Kasumi-1 (cell line): ENCODE measurements at regions not wholly inside any gene's neighbourhood (a gene's known extent, or its start where the extent isn't known, plus 50 kb on each side); places are given as distances from the start of the nearest gene placed in this dataset.
"Not testable (repeated sequence)": the region's sequence is repeated elsewhere in the genome, so short reads cannot be mapped to it uniquely, and the experiment has no call there.

Experiments
- DNase-seq, 2 experiments: peaks; one replicate each; lab custom pipeline; 2025; lab: John Stamatoyannopoulos, UW

DNA sequence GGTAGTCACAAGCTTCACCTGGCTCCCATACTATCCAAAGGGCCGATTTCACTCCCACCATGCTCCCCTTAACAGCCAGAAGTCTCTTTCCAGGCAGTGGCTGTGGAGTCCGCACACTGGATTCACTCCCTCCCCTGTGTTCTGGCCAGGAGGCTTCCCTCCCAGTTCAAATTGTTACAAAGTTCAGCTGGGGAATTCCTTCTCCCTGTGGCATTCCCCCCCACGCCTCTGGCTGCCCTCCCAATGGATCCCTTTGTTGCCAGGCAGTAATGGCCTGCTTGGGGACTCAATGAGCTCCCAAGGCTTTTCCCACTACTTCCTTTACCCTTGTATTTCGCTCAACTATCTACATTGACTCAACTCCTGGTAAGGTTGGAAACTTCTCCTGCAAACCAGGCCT lies 1921.4 kb upstream of the PCDH20 start:
- DNase-seq = no peak

DNA sequence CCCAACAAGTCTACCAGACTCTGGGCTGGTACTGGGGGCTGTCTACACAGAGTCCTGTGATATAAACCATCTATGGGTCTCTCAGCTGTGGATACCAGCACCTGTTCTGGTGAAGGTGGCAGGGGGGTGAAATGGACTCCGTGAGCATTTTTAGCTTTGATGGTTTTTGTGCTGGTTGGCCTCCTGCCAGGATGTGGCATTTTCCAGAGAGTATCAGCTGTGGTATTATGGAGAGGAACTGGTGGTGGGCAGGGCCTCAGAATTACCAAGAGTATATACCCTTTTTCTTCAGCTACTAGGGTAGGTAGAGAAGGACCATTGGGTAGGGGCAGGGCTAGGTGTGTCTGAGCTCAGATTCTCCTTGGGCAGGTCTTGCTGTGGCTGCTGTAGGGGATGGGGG lies 1920.9 kb upstream of the PCDH20 start:
- DNase-seq = no peak

DNA sequence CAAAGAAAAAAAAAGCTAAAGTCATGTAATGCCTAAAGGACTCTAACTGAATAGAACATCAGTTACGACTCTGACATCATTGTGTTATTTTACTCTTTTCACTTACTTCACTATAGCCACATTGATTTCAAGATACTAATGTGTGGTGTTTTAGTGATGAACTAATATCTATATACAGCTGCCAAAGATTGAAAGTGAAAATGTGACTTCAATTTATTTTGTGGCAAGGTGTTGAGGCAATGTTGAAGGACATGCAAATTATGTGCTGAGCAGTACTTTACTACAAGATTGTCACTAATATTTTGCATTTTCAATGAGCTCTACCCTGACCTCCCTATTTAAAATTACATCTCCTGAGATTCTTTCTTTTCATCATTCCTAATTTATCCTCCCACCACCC lies 1911.9 kb upstream of the PCDH20 start:
- no peak for DNase-seq

DNA sequence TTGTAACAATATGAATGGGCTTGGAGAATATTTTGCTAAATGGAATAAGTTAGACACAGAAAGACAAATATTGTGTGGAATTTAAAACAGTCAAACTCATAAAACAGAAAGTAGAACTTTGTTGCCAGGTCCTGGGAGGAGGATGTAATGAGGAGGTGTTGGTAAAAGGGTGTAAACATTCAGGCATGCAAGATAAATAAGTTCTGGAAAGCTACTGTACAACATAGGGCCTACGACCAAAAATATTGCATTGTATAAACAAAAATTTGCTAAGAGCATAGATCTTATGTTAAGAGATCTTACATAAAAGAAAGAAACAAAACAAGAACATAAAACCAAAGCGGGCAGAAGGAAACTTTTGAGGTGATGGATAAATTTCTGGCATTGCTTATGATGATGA lies 1907.8 kb upstream of the PCDH20 start:
- no peak for DNase-seq

DNA sequence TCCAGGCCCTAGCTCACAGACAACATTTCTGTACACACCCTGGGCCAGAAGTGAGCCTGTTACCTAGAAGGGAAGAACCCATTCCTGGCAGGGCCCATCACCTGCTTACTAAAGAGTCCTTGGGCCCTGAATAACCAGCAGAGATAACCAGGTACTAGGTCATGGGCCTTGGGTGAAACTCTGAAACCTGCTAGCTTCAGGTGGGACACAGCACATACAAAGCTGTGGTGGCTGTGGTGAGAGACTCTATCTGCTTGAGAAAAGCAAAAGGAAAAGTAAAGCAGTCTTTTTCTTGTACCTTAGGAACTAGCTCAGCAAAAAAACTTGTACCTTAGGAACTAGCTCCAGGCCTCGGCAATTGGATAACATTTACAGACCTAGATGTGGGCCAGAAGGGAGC lies 1895.9 kb upstream of the PCDH20 start:
- DNase-seq = no peak

DNA sequence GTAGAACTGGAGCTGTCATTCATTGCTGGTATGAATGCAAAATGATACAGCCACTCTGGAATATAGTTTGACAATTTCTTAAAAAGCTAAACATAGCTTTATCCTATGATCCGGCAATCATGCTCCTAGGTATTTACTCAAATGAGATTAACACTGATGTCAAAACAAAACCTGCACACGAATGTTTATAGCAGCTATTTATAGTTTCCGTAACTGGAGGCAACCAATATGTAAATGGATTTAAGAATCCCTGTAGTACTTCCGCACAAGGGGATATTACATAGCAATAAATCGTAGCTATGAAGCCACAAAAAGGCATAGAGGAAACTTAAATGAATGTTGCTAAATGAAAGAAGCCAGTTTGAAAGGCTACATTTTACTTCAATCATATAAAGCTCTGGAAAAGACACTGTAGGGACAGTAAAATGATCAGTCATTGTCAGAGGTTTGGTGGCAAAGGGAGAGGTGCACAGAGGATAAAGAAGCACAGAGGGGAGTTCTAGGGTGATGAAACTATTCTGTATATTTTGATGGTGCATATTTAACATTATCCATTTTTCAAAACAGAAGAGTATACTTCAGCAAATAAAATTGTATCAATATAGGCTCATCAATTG lies 1893.0 kb upstream of the PCDH20 start:
- DNase-seq = no peak

DNA sequence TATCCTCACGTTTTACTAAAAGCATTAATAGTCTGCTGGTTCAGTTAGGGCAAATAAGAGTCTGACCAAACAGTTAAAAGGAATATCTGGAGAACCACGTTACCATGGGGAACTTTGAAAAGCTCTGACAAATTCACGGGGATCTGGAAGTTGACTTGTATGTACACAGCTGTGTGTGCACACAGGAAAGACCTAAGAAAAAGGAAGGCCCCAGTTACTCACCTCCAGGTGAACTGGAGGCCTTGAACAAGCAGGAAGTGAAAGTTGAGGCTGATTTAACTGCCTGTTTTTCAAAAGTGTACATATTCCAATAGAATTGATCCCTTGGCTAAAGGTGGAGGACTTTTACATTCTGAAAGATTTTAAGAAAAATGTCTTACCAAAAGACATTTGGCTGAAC lies 1891.6 kb upstream of the PCDH20 start:
- peak; percentile 17 to 24 for DNase-seq

DNA sequence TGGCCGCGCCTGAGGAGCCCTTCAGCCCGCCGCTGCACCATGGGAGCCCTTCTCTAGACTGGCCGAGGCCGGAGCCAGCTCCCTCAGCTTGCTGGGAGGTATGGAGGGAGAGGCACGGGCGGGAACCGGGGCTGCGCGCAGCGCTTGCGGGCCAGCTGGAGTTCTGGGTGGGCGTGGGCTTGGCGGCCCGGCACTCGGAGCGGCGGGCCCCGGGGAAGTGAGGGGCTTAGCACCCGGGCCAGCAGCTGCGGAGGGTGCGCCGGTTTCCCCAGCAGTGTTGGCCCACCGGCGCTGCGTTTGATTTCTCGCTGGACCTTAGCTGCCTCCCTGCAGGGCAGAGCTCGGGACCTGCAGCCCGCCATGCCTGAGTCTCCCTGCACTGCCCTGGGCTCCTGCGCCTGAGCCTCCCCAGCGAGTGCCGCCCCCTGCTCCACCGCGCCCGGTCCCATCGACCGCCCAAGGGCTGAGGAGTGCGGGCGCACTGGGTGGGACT lies 1890.0 kb upstream of the PCDH20 start:
- no peak for DNase-seq

DNA sequence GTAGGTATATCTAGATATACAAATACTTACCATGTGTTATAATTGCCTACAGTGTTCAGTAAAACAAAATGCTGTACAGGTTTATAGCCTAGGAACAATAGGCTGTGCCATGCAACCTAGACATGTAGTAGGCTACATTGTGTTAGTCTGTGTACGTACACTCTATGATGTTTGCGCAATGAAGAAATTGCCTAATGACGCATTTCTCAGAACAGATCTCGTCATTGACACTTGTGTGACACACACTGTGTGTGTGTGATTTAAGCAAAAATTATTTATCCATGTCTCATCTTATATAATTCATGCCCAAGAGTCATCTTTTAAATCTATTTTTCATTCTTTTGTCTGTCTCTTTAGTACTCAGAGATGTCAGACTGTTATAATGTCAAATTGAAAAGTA lies 1888.8 kb upstream of the PCDH20 start:
- DNase-seq = no peak

DNA sequence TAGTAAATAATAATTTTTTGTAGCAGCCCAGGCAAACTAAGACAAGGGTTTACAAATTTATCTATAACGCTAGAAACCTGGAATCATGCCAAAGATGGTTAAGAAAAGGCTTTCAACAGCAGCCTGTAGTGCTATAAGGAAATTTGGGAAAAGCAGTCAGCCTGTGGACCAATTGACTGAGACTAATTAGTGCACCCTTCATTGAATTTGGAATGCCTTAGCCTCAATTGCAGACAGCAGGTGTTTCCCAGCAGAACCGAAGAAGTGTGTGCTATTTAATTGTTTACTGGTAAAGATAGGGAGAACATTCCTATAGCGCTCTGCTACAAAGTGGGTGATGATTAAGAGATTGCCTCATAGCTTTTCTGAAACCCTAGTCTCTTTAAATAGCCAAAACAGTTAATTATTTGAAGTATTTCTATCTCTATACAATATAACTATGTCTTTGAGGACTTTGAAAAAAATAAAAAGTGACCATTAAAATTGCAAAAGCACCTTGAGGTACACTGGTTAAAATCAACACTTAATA lies 1884.3 kb upstream of the PCDH20 start:
- no peak for DNase-seq

DNA sequence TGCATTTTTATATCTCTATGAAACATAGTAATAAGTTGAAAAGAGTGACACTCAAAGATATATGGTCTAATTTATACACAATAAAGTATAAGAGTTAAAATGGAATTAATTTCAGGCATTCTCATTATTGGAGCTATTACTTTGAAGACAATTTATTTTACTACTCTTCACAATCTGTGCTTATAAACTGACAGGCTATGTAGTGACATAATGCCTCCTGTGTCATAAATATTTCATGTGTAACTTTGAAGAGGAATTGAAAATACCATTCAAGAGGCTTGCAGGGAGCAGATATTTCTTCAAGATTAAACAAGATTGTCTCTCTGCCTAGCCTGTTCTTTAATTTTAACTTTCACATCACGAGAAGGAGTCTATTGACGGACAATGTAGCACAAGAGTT lies 1881.5 kb upstream of the PCDH20 start:
- no peak for DNase-seq

DNA sequence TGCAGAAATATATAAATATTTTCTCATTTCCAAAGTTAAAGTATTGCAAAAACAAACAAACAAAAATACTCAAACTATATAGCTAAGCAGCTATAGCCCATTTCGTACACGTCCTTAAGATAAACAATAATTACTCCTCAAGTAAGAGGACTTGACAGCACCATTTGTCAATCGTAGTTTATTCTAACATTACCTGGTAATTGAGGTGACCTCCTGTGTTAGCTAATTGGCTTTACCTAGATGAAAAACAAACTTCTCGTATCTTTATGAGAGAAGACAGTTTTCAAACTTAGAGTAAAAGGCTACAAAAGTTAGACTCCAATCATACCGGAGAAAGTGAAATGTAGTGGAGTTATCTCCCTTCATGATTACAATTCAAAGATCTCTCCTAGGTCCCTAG lies 1876.1 kb upstream of the PCDH20 start:
- no peak for DNase-seq

DNA sequence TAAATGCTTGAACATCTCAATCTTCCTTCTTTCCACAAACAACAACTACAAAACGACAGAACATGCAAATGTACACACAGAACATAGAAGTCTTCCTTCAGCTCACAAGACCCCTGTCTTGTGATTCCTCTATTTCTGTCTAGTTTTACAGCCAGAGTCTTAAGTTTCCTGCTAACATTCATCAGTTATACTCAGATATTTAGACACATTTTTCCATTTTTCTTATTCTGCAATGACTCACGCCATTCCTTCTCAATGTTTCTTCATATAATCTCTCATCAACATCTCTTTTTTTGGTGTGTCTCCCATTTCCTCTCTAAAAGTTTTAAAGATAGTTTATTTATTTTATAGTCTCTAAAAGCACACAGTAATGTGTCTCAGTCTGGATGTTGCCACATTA lies 1872.9 kb upstream of the PCDH20 start:
- DNase-seq = no peak

DNA sequence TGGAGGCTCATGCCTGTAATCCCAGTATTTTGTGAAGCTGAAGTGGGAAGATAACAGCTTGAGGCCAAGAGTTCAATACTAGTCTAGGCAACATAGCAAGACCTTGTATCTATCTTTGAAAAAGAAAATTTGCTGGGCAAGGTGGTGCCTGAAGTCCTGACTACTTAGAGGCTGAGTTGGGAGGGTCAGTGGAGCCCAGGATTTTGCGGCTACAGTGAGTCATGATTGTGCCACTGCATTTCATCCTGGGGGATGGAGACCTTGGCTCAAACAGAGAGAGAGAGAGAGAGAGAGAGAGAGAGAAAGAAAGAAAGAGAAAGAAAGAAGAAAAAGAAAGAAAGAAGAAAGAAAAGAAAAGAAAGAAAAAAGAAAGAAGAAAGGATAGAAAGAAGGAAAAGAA lies 1872.3 kb upstream of the PCDH20 start:
- no peak for DNase-seq

DNA sequence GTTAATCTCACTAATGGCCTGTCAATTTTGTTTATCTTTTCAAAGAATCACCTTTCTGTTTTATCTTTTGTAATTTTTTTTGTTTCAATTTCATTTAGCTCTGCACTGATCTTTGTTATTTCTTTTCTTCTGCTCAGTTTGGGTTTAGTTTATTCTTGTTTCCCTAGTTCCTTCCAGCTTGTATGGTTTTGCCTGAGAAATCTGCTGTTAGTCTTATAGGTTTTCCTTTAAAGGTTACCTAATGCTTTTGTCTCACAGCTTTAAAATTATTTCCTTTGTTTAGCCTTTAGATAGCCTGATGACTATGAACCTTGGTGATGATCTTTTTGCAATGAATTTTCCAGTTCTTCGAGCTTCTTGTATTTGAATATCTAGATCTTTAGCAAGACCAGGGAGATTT lies 1869.8 kb upstream of the PCDH20 start:
- no peak for DNase-seq

DNA sequence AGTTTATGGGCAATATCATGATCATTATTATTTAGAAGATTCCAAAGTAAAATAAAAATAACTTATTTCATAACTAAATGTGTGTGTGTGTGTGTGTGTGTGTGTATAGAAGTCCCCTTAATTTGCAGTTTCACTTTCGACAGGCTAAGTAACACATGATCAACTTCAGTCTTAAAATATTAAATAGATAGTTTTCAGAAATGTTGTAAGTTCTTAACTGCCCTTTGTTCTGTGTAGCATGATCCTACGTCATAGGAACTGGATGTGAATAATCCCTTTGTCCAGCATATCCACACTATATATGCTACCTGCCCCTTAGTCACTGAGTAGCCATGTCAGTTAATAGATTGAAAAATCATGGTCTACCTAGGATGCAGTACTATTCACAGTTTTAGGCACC lies 1863.5 kb upstream of the PCDH20 start:
- DNase-seq = no peak

DNA sequence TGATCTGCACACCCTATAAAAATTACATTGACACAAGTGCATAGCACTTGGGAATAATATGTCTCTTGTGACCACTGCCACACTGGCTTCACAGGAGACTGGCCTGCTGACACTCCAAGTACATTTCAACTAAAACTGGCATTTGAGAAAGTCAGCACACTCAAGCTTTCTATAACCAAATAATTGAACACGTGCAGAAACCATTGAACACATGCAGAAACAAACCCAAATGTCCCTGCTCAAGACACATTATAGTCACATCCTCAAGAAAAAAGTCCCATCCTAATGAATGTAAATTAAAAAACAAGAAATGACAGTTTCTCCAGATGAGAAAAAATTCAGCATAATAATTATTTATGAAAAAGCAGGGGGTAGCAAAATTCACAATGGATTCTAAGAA lies 1859.1 kb upstream of the PCDH20 start:
- DNase-seq = no peak

DNA sequence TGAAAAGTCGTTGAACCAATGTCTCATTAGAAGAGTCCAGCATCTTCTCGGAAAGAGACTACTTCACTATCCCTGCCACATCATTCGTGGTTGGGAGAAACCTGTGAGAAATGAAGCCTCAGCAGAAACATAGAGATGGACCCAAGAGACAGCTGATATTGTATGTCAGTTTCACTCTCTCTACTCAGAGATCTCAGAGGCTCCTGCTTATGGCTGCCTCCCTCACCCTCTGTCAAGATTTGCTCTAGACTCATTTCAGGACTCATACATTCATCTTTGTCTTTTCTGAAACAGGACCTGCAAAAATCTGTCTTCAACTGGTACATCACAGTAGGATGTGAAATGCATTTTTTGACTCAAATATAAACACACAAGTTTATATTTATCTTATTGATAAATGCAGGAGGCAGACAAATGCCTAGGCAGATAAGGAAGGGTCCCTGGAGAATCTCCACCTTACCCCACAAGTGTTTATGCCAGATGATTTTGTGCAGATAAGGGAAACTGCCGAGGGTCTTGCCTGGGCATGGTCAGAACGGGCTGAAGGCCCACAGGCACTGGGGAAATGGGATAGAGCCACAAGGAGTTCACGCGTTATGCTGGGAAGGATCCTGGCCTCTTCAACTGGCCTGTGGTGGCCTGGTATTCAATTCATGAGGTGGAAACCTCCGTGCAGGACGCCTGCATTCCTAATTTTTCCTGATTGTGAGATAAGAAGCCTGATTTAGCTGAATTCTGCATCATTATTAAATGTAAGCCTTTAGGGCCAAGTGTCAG lies 1834.0 kb upstream of the PCDH20 start:
- no peak for DNase-seq

DNA sequence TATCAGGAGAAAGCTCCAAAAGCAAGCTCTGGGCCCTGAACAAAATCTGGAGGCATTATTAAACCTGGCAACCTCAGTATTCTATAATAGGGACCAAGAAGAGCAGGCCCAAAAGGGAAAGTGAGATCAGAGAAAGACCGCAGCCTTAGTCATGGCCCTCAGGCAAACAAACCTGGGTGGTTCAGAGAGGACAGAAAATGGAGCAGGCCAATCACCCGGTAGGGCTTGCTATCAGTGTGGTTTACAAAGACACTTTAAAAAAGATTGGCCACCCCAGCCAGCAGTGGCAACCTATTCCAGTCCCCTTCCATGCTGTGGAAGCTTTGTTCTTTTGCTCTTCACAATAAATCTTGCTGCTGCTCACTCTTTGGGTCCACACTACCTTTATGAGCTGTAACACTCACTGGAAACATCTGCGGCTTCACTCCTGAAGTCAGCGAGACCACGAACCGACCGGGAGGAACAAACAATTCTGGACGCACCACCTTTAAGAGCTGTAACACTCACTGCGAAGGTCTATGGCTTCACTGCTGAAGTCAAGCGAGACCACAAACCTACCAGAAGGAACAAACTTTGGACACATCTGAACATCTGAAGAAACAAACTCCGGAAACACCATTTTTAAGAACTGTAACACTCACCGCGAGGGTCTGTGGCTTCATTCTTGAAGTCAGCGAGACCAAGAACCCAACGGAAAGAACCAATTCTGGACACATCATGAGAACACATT lies 1821.2 kb upstream of the PCDH20 start:
- not testable (repeated sequence) for DNase-seq

DNA sequence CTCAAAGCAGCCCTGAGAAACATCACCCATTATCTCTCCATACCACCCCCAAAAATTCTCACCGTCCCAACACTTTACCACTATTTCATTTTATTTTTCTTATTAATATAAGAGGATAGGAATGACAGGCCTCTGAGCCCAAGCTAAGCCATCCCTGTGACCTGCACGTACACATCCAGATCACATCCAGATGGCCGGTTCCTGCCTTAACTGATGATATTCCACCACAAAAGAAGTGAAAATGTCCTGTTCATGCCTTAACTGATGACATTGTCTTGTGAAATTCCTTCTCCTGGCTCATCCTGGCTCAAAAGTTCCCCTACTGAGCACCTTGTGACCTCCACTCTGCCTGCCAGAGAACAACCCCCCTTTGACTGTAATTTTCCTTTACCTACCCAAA lies 1802.9 kb upstream of the PCDH20 start:
- DNase-seq = not testable (repeated sequence)

DNA sequence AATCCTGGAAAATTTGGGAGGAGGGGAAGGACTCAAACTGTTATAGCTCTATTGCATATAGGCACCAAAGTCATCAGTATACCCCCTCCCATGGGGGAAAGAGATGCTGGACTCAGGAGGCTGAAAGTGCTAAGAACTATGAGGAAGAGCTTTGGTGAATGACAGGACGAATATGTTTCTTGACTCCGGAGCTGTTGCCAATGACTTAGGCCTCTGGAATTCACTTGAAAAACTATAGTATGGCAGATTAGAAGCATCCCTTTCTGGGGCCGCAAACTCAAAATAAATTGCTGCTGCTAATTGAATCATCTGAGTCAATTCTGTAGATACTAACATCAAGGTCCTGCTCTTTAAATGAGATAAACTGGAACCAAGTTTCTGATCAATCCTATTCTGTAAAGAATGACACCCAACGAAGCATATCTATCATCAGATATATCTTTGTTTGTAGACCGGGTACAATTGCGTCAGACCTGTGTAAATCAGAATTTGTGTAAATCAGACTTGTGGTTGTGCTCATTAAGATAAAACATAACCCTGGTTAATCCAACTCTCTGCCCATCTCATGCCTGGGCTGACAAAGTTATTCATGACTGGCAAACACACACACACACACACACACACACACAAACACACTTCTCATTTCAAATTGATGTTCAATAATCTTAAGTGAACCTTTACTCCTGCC lies 1793.8 kb upstream of the PCDH20 start:
- no peak for DNase-seq

DNA sequence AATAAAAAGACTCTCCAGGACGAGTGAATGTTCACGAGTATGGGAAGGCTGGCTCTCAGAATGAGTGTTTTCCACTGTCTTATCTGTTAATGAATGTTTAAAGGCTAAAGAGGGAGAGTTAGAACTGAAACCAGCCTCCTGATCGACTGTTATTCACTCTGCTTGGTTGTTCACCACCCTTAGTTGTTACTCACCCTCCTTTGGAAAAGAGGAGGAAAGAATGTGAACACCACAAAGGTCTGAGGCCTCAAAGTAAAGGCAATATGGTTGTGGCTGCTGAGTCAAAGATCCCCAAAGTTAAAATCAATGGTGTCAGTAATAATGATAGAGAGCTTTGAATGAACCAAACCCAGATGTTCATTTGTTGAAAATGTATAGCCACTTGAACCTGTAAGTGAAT lies 1793.2 kb upstream of the PCDH20 start:
- DNase-seq = no peak
